PC-9 (cell line): ENCODE measurements at regions not wholly inside any gene's neighbourhood (a gene's known extent, or its start where the extent isn't known, plus 50 kb on each side); places are given as distances from the start of the nearest gene placed in this dataset.

ENCODE experiments used
- BruUV-seq: library from RNA; stranded (reverse); fragments of 400-500 nt; replicated peaks from 2 replicates; lab custom pipeline; 2021; lab: Mats Ljungman, UMichigan
- CTCF ChIA-PET: fragments of 300-600 bp; sonication (Branson Sonifier 250); formaldehyde crosslinking; loops from one replicate; lab custom pipeline; 2022; ENCODE audit warnings: antibody characterized with exemption; lab: Charles Lee
- POLR2A ChIA-PET: fragments of 300-600 bp; sonication (Branson Sonifier 250); formaldehyde crosslinking; loops from one replicate; lab custom pipeline; 2022; ENCODE audit warnings: antibody characterized with exemption; ENCODE audit not compliant: unreplicated experiment; lab: Charles Lee
- DNase-seq, 2 experiments: peaks; one replicate each; pipeline versions ENCODE4 v3.0.0 to v3.0.0-alpha.2; 2015 to 2022; ENCODE audit warnings: mixed read lengths in 1 of 2
- H2AFZ ChIP-seq: fragments of 200-600 bp; sonication (generic); 2 replicates; pipeline ENCODE4 v1.8.1; 2017; ENCODE audit warnings: antibody characterized with exemption
- H3F3A ChIP-seq: fragments of 200-600 bp; sonication (generic); 2 replicates; pipeline ENCODE4 v1.8.1; 2017; ENCODE audit warnings: antibody characterized with exemption, mild to moderate bottlenecking, low read depth; ENCODE audit not compliant: insufficient read depth
- H3K27ac ChIP-seq: fragments of 200-600 bp; sonication (generic); 2 replicates; pipeline ENCODE4 v1.6.1; 2016; ENCODE audit warnings: mixed run types
- H3K27me3 ChIP-seq: fragments of 200-600 bp; sonication (generic); 2 replicates; pipeline ENCODE4 v1.6.1; 2016; ENCODE audit warnings: low read depth, mixed run types; ENCODE audit not compliant: insufficient read depth
- H3K36me3 ChIP-seq: fragments of 200-600 bp; sonication (generic); 2 replicates; pipeline ENCODE4 v1.6.1; 2016; ENCODE audit warnings: low read depth, mixed run types
- H3K4me1 ChIP-seq: fragments of 200-600 bp; sonication (generic); replicated peaks from 2 replicates; pipeline ENCODE4 v1.6.1; 2016; ENCODE audit warnings: mixed run types; ENCODE audit not compliant: insufficient read depth
- H3K4me2 ChIP-seq: fragments of 200-600 bp; sonication (generic); 2 replicates; pipeline ENCODE4 v1.6.1; 2017; ENCODE audit warnings: mixed run types
- H3K4me3 ChIP-seq: fragments of 200-600 bp; sonication (generic); 2 replicates; pipeline ENCODE4 v1.6.1; 2016; ENCODE audit warnings: mixed run types
- H3K79me2 ChIP-seq: fragments of 200-600 bp; sonication (generic); 2 replicates; pipeline ENCODE4 v1.6.1; 2017; ENCODE audit warnings: low read depth, mixed run types
- H3K9me2 ChIP-seq: fragments of 200-600 bp; sonication (generic); 2 replicates; pipeline ENCODE4 v1.8.1; 2017; ENCODE audit warnings: mild to moderate bottlenecking; ENCODE audit not compliant: insufficient read depth
- H3K9me3 ChIP-seq: fragments of 200-600 bp; sonication (generic); 2 replicates; pipeline ENCODE4 v1.8.1; 2016; ENCODE audit warnings: low read depth; ENCODE audit not compliant: insufficient read depth
- H4K20me1 ChIP-seq: fragments of 200-600 bp; sonication (generic); 2 replicates; pipeline ENCODE4 v1.8.1; 2017; ENCODE audit not compliant: insufficient read depth
- EZH2 ChIP-seq: fragments of 200-600 bp; sonication (generic); IDR thresholded peaks from 2 replicates; pipeline ENCODE4 v1.8.0; 2017; ENCODE audit warnings: antibody characterized with exemption, low read depth
- intact Hi-C: fragments of 100-400 bp; cut with micrococcal nuclease; formaldehyde crosslinking; loops from one replicate; pipeline ENCODE4 v1.10.0; 2022; ENCODE audit not compliant: unreplicated experiment
- TF ChIP-seq, protein P1 (sequence below): fragments of 200-600 bp; sonication (generic); conservative IDR thresholded peaks from 2 replicates; pipeline ENCODE4 v1.6.1; 2017; ENCODE audit warnings: mixed run types, antibody characterized with exemption, mild to moderate bottlenecking, moderate library complexity

DNA sequence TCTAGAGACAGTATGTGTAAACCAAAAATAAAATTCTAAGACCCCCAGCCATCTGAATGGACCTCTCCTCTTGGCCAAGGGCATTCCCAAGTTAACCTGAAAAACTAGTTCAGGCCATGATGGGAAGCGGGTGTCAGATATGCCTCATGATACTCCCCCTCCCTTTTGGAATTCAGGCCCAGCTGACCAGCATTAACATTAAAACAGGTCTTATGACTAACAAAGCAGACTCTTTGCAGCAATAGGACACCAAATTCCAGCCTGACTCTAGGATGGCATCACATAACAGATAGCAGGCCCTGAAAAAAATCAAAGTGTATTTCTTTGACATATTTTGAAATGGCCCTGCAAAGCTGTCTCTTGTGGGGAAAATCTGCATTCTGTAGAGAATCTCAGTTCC lies 73.3 kb upstream of the L3MBTL4 start:
- Histone ChIP-seq H3K9me2 (no peaks in the 10 kb centered on the region), H3K4me2 (no peak overlapping the region), H3K27me3 (peaks cover 41% of the 10 kb centered on the region), H3K9me3 (no peaks in the 10 kb centered on the region), H3K4me3 (no peak overlapping the region), H3K79me2 (no peaks in the 10 kb centered on the region), H4K20me1 (no peaks in the 10 kb centered on the region), H3K27ac (no peak overlapping the region), H3K4me1 (no peaks in the 10 kb centered on the region), H3K36me3 (no peaks in the 10 kb centered on the region), H2AFZ (no peak overlapping the region), H3F3A (no peaks in the 10 kb centered on the region)
- intact Hi-C loops = no loop called here
- no TSS peak for BruUV-seq
- CTCF ChIA-PET = no interaction called here
- no peak for DNase-seq
- POLR2A ChIA-PET = no interaction called here
- TF ChIP-seq, protein P1, sequence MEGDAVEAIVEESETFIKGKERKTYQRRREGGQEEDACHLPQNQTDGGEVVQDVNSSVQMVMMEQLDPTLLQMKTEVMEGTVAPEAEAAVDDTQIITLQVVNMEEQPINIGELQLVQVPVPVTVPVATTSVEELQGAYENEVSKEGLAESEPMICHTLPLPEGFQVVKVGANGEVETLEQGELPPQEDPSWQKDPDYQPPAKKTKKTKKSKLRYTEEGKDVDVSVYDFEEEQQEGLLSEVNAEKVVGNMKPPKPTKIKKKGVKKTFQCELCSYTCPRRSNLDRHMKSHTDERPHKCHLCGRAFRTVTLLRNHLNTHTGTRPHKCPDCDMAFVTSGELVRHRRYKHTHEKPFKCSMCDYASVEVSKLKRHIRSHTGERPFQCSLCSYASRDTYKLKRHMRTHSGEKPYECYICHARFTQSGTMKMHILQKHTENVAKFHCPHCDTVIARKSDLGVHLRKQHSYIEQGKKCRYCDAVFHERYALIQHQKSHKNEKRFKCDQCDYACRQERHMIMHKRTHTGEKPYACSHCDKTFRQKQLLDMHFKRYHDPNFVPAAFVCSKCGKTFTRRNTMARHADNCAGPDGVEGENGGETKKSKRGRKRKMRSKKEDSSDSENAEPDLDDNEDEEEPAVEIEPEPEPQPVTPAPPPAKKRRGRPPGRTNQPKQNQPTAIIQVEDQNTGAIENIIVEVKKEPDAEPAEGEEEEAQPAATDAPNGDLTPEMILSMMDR = no peak
- TF ChIP-seq EZH2 = no peak

DNA sequence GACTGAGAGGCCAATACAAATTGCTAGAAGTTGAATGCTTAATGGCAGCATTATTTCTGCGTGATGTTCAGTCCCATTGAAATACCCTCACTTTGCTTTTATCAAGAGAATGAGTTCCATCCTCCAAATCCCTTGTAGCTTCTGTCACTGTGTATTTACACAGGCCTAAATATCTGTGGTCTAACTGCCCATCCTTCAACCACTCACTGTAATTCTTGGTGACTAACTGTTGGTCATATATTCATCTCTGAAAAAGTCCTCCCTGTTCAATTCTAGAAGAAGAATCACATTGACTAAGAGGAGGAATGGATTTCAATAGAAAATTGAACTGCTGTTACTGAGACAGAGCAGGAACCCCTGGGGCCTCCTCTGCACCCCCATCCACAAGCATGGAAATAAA lies 74.2 kb upstream of the L3MBTL4 start:
- no peak overlapping the region for H3K4me2 ChIP-seq
- DNase-seq = no peak
- ChIA-PET POLR2A (no interaction called here), CTCF (no interaction called here)
- BruUV-seq = no TSS peak
- no peaks in the 10 kb centered on the region for H3K9me2 ChIP-seq
- H3K79me2 ChIP-seq = no peaks in the 10 kb centered on the region
- no peak overlapping the region for H3K4me3 ChIP-seq
- H2AFZ ChIP-seq = no peak overlapping the region
- H3F3A ChIP-seq = no peaks in the 10 kb centered on the region
- intact Hi-C loops = no loop called here
- H3K4me1 ChIP-seq = no peaks in the 10 kb centered on the region
- TF ChIP-seq, protein P1 = no peak
- no peak for TF ChIP-seq EZH2
- H3K27me3 ChIP-seq = peaks cover 46% of the 10 kb centered on the region
- H3K9me3 ChIP-seq = no peaks in the 10 kb centered on the region
- H3K27ac ChIP-seq = no peak overlapping the region
- no peaks in the 10 kb centered on the region for H4K20me1 ChIP-seq
- no peaks in the 10 kb centered on the region for H3K36me3 ChIP-seq

DNA sequence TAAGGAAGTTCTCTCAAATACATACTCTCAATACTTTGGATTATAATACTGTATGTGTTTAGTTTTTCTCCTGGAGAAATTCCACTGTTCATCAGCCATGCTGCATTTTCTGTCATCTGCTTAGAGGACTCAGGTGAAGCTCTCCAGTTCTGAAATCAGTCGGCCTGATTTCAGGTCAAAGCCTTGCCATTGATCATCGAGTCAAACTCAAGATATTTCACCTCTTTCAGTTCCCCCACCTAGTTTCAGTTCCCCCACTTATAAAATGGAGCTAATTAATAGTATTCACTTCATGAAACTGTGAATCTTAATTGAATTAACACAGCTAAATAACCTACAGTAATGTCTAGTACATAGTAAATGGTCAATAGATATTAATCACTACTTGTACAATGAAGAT lies 75.3 kb upstream of the L3MBTL4 start:
- no peaks in the 10 kb centered on the region for H4K20me1 ChIP-seq
- no peak overlapping the region for H3K27ac ChIP-seq
- intact Hi-C loops = no loop called here
- no peaks in the 10 kb centered on the region for H3K36me3 ChIP-seq
- peaks cover 49% of the 10 kb centered on the region for H3K27me3 ChIP-seq
- H3K4me2 ChIP-seq = no peak overlapping the region
- no peak overlapping the region for H2AFZ ChIP-seq
- H3K4me3 ChIP-seq = no peak overlapping the region
- no peak for DNase-seq
- no TSS peak for BruUV-seq
- no peaks in the 10 kb centered on the region for H3K9me3 ChIP-seq
- H3K4me1 ChIP-seq = no peaks in the 10 kb centered on the region
- CTCF ChIA-PET = no interaction called here
- H3K9me2 ChIP-seq = no peaks in the 10 kb centered on the region
- POLR2A ChIA-PET = no interaction called here
- TF ChIP-seq EZH2 = no peak
- TF ChIP-seq, protein P1 = no peak
- H3F3A ChIP-seq = no peaks in the 10 kb centered on the region
- no peaks in the 10 kb centered on the region for H3K79me2 ChIP-seq
